ENCODE measurements at regions not wholly inside any gene's neighbourhood (a gene's known extent, or its start where the extent isn't known, plus 50 kb on each side); places are given as distances from the start of the nearest gene placed in this dataset.

DNA sequence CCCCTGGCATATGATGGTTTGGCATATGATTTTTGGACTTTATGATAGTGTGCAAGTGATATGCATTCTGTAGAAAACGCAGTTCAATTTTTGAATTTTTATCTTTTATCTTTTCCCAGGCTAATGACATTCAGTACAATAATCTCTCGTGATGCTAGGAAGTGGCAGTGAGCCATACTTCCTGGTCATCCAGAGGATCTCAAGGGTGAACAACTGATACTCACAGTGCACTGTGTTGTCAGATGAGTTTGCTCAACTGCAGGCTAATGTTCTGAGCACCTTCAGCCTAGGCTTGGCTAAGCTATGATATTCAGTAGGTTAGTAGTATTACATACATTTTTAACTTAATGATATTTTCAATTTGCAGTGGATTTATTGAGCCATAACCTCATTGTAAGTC is 405.3 kb downstream of the PCDH7 start:
- DNase-seq (ENCODE audit: low spot score in 2 of 2), result no peak
- Histone ChIP-seq H3K4me1 (no peaks in the 10 kb centered on the region), H3K9me3 (no peaks in the 10 kb centered on the region), H3K4me3 (no peak overlapping the region), H3K36me3 (no peaks in the 10 kb centered on the region), H3K27me3 (no peaks in the 10 kb centered on the region), H3K27ac (no peak overlapping the region)
- TF ChIP-seq CTCF (IDR thresholded peaks at IDR 0.05) (no peak), EP300 (IDR thresholded peaks at IDR 0.05) (no peak), POLR2A (IDR thresholded peaks at IDR 0.05) (no peak)
- 84 to 86% methylated on average over 2 of the region's 2 CpGs for WGBS, 2 donors

- Histone ChIP-seq H3K27me3 (no peaks in the 10 kb centered on the region), H3K4me1 (no peaks in the 10 kb centered on the region), H3K27ac (no peak overlapping the region), H3K9me3 (no peaks in the 10 kb centered on the region), H3K4me3 (no peak overlapping the region), H3K36me3 (no peaks in the 10 kb centered on the region)
- WGBS, 2 donors, result 91 to 94% methylated on average over 5 of the region's 5 CpGs
- TF ChIP-seq POLR2A (IDR thresholded peaks at IDR 0.05), result no peak
- TF ChIP-seq CTCF (IDR thresholded peaks at IDR 0.05), result no peak
- TF ChIP-seq EP300 (IDR thresholded peaks at IDR 0.05), result no peak
- no peak for DNase-seq (ENCODE audit: low spot score in 2 of 2)
Measured at GRCh38 chr4:31126881-31127398, 406.8 kb downstream of the PCDH7 start.

- Histone ChIP-seq H3K4me3 (no peak overlapping the region), H3K27me3 (no peaks in the 10 kb centered on the region), H3K27ac (no peak overlapping the region), H3K36me3 (no peaks in the 10 kb centered on the region), H3K4me1 (no peaks in the 10 kb centered on the region), H3K9me3 (no peaks in the 10 kb centered on the region)
- no peak for DNase-seq (ENCODE audit: low spot score in 2 of 2)
- 74 to 80% methylated on average over 3 of the region's 3 CpGs for WGBS, 2 donors
- TF ChIP-seq POLR2A (IDR thresholded peaks at IDR 0.05), result no peak
- TF ChIP-seq EP300 (IDR thresholded peaks at IDR 0.05), result no peak
- TF ChIP-seq CTCF (IDR thresholded peaks at IDR 0.05), result no peak
Measured at GRCh38 chr4:31130930-31131329, 410.8 kb downstream of the PCDH7 start.

GRCh38 chr4:31134720-31135119 is 414.6 kb downstream of the PCDH7 start:
- Histone ChIP-seq H3K27me3 (no peaks in the 10 kb centered on the region), H3K9me3 (no peaks in the 10 kb centered on the region), H3K4me3 (no peak overlapping the region), H3K36me3 (no peaks in the 10 kb centered on the region), H3K27ac (no peak overlapping the region), H3K4me1 (no peaks in the 10 kb centered on the region)
- no peak for DNase-seq (ENCODE audit: low spot score in 2 of 2)
- no peak for TF ChIP-seq EP300 (IDR thresholded peaks at IDR 0.05)
- 48 to 60% methylated on average over 1 of the region's 1 CpG for WGBS, 2 donors

- Histone ChIP-seq H3K27me3 (no peaks in the 10 kb centered on the region), H3K4me3 (no peak overlapping the region), H3K4me1 (no peaks in the 10 kb centered on the region), H3K36me3 (no peaks in the 10 kb centered on the region), H3K27ac (no peak overlapping the region), H3K9me3 (no peaks in the 10 kb centered on the region)
- DNase-seq (ENCODE audit: low spot score in 2 of 2), result no peak
- WGBS, 2 donors, result 73 to 80% methylated on average over 1 of the region's 1 CpG
- TF ChIP-seq CTCF (IDR thresholded peaks at IDR 0.05), result no peak
- TF ChIP-seq POLR2A (IDR thresholded peaks at IDR 0.05), result no peak
- TF ChIP-seq EP300 (IDR thresholded peaks at IDR 0.05), result no peak
Measured at GRCh38 chr4:31139767-31140166, 419.6 kb downstream of the PCDH7 start.
